ENCODE measurements at regions not wholly inside any gene's neighbourhood (a gene's known extent, or its start where the extent isn't known, plus 50 kb on each side); places are given as distances from the start of the nearest gene placed in this dataset.

DNA sequence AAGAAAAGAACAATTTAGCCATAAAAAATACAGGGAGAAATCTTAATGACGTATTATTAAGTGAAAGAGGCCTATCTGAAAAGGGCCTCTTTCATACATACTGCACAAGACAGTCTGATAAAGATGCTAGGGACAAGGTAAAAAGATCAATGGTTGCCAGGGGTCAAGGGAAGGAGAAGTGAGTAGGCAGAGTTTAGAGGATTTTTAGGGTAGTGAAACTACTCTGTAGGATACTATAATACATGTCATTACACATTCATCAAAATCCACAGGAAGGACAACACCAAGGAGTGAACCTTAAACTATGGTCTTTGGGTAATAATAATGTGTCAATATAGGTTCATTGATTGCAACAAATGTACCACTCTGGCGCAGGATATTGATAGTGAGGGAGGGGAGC, 289.3 kb downstream of the FSIP2 start:
- no peak for TF ChIP-seq POLR2A (IDR thresholded peaks at IDR 0.05)
- TF ChIP-seq, protein P1, sequence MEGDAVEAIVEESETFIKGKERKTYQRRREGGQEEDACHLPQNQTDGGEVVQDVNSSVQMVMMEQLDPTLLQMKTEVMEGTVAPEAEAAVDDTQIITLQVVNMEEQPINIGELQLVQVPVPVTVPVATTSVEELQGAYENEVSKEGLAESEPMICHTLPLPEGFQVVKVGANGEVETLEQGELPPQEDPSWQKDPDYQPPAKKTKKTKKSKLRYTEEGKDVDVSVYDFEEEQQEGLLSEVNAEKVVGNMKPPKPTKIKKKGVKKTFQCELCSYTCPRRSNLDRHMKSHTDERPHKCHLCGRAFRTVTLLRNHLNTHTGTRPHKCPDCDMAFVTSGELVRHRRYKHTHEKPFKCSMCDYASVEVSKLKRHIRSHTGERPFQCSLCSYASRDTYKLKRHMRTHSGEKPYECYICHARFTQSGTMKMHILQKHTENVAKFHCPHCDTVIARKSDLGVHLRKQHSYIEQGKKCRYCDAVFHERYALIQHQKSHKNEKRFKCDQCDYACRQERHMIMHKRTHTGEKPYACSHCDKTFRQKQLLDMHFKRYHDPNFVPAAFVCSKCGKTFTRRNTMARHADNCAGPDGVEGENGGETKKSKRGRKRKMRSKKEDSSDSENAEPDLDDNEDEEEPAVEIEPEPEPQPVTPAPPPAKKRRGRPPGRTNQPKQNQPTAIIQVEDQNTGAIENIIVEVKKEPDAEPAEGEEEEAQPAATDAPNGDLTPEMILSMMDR (IDR thresholded peaks at IDR 0.05) = no peak
